ENCODE measurements at regions not wholly inside any gene's neighbourhood (a gene's known extent, or its start where the extent isn't known, plus 50 kb on each side); places are given as distances from the start of the nearest gene placed in this dataset.

DNA sequence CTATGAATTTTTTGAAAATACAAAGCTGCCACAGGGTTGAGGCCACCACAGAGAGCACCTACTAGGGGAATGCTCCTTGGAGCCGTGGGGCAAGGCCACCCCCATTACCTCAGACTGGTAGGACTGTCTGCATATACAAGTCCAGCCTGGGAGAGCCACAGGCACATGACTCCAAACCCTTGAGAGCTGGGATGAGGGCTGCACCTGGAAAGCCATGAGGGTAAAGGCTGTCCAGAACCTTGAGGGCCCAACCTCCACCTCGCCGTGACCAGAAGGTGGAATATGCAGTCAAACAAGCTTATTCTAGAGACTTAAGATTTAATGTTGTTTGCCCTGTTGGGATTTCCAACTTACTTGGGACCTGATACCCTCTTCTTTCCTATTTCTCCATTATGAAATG, 69.5 kb upstream of the TSLP start:
- TF ChIP-seq, protein P1, sequence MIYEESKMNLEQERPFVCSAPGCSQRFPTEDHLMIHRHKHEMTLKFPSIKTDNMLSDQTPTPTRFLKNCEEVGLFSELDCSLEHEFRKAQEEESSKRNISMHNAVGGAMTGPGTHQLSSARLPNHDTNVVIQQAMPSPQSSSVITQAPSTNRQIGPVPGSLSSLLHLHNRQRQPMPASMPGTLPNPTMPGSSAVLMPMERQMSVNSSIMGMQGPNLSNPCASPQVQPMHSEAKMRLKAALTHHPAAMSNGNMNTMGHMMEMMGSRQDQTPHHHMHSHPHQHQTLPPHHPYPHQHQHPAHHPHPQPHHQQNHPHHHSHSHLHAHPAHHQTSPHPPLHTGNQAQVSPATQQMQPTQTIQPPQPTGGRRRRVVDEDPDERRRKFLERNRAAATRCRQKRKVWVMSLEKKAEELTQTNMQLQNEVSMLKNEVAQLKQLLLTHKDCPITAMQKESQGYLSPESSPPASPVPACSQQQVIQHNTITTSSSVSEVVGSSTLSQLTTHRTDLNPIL (CRISPR knock-in tag; IDR thresholded peaks at IDR 0.05; ENCODE audit: low read depth): no peak
- no peak for TF ChIP-seq PPARA (CRISPR knock-in tag; IDR thresholded peaks at IDR 0.05; ENCODE audit: borderline replicate concordance)
- TF ChIP-seq ESRRG (CRISPR knock-in tag; IDR thresholded peaks at IDR 0.05): no peak
- no peak for TF ChIP-seq TCF4 (CRISPR knock-in tag; IDR thresholded peaks at IDR 0.05; ENCODE audit: borderline replicate concordance)
- no peak for TF ChIP-seq ZFP3 (CRISPR knock-in tag; IDR thresholded peaks at IDR 0.05)
- no peak for TF ChIP-seq ZNF565 (CRISPR knock-in tag; conservative IDR thresholded peaks at IDR 0.05; ENCODE audit: low read depth)
- TF ChIP-seq, protein P2, sequence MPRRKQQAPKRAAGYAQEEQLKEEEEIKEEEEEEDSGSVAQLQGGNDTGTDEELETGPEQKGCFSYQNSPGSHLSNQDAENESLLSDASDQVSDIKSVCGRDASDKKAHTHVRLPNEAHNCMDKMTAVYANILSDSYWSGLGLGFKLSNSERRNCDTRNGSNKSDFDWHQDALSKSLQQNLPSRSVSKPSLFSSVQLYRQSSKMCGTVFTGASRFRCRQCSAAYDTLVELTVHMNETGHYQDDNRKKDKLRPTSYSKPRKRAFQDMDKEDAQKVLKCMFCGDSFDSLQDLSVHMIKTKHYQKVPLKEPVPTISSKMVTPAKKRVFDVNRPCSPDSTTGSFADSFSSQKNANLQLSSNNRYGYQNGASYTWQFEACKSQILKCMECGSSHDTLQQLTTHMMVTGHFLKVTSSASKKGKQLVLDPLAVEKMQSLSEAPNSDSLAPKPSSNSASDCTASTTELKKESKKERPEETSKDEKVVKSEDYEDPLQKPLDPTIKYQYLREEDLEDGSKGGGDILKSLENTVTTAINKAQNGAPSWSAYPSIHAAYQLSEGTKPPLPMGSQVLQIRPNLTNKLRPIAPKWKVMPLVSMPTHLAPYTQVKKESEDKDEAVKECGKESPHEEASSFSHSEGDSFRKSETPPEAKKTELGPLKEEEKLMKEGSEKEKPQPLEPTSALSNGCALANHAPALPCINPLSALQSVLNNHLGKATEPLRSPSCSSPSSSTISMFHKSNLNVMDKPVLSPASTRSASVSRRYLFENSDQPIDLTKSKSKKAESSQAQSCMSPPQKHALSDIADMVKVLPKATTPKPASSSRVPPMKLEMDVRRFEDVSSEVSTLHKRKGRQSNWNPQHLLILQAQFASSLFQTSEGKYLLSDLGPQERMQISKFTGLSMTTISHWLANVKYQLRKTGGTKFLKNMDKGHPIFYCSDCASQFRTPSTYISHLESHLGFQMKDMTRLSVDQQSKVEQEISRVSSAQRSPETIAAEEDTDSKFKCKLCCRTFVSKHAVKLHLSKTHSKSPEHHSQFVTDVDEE (CRISPR knock-in tag; IDR thresholded peaks at IDR 0.05): no peak
- no peak for TF ChIP-seq OSR1 (CRISPR knock-in tag; IDR thresholded peaks at IDR 0.05)
- TF ChIP-seq ZNF8 (CRISPR knock-in tag; IDR thresholded peaks at IDR 0.05): no peak
- no peak for TF ChIP-seq ARNTL (CRISPR knock-in tag; IDR thresholded peaks at IDR 0.05; ENCODE audit: borderline replicate concordance, low read depth)
- no peak for TF ChIP-seq CSDC2 (CRISPR knock-in tag; IDR thresholded peaks at IDR 0.05)
- TF ChIP-seq, protein P3, sequence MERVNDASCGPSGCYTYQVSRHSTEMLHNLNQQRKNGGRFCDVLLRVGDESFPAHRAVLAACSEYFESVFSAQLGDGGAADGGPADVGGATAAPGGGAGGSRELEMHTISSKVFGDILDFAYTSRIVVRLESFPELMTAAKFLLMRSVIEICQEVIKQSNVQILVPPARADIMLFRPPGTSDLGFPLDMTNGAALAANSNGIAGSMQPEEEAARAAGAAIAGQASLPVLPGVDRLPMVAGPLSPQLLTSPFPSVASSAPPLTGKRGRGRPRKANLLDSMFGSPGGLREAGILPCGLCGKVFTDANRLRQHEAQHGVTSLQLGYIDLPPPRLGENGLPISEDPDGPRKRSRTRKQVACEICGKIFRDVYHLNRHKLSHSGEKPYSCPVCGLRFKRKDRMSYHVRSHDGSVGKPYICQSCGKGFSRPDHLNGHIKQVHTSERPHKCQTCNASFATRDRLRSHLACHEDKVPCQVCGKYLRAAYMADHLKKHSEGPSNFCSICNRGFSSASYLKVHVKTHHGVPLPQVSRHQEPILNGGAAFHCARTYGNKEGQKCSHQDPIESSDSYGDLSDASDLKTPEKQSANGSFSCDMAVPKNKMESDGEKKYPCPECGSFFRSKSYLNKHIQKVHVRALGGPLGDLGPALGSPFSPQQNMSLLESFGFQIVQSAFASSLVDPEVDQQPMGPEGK (CRISPR knock-in tag; IDR thresholded peaks at IDR 0.05; ENCODE audit: borderline replicate concordance): no peak
- TF ChIP-seq, protein P4, sequence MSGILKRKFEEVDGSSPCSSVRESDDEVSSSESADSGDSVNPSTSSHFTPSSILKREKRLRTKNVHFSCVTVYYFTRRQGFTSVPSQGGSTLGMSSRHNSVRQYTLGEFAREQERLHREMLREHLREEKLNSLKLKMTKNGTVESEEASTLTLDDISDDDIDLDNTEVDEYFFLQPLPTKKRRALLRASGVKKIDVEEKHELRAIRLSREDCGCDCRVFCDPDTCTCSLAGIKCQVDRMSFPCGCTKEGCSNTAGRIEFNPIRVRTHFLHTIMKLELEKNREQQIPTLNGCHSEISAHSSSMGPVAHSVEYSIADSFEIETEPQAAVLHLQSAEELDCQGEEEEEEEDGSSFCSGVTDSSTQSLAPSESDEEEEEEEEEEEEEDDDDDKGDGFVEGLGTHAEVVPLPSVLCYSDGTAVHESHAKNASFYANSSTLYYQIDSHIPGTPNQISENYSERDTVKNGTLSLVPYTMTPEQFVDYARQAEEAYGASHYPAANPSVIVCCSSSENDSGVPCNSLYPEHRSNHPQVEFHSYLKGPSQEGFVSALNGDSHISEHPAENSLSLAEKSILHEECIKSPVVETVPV (CRISPR knock-in tag; IDR thresholded peaks at IDR 0.05): no peak
- TF ChIP-seq BACH2 (CRISPR knock-in tag; IDR thresholded peaks at IDR 0.05; ENCODE audit: borderline replicate concordance): no peak
- TF ChIP-seq, protein P5, sequence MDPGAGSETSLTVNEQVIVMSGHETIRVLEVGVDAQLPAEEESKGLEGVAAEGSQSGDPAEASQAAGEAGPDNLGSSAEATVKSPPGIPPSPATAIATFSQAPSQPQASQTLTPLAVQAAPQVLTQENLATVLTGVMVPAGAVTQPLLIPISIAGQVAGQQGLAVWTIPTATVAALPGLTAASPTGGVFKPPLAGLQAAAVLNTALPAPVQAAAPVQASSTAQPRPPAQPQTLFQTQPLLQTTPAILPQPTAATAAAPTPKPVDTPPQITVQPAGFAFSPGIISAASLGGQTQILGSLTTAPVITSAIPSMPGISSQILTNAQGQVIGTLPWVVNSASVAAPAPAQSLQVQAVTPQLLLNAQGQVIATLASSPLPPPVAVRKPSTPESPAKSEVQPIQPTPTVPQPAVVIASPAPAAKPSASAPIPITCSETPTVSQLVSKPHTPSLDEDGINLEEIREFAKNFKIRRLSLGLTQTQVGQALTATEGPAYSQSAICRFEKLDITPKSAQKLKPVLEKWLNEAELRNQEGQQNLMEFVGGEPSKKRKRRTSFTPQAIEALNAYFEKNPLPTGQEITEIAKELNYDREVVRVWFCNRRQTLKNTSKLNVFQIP (CRISPR knock-in tag; IDR thresholded peaks at IDR 0.05; ENCODE audit: borderline replicate concordance, low read depth): no peak
- no peak for TF ChIP-seq TOX (CRISPR knock-in tag; IDR thresholded peaks at IDR 0.05; ENCODE audit: borderline replicate concordance)
- TF ChIP-seq GLIS3 (CRISPR knock-in tag; IDR thresholded peaks at IDR 0.05): no peak
- no peak for TF ChIP-seq SNAI2 (CRISPR knock-in tag; IDR thresholded peaks at IDR 0.05)
- TF ChIP-seq ISL1 (CRISPR knock-in tag; IDR thresholded peaks at IDR 0.05): no peak
- ATAC-seq: no peak

DNA sequence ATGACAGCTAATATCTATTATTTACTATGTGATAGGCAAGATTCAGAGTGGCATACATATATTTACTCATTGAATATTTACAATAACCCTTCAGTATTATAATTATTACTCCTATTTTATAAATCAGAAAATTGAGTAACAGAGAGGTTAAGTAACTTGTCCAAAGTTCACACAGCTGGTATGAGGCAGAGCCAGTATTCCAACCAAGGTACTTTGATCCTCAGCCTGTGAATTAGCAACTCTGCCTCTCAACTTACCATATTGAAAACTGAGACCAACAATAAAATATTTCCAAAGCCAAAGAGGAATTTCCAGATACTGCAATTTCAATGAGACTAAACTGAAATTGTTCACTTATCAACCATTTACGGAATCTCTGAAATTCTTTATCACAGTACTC, 67.9 kb upstream of the TSLP start:
- TF ChIP-seq ZC3H10 (CRISPR knock-in tag; IDR thresholded peaks at IDR 0.05): no peak
- TF ChIP-seq, protein P2 (CRISPR knock-in tag; IDR thresholded peaks at IDR 0.05): no peak
- no peak for TF ChIP-seq ESRRG (CRISPR knock-in tag; IDR thresholded peaks at IDR 0.05)
- ATAC-seq: no peak

Measured in SK-N-SH treated with all-trans-retinoic acid at 6 μM for 48 hours (cell line).